ENCODE measurements at regions not wholly inside any gene's neighbourhood (a gene's known extent, or its start where the extent isn't known, plus 50 kb on each side); places are given as distances from the start of the nearest gene placed in this dataset.

DNA sequence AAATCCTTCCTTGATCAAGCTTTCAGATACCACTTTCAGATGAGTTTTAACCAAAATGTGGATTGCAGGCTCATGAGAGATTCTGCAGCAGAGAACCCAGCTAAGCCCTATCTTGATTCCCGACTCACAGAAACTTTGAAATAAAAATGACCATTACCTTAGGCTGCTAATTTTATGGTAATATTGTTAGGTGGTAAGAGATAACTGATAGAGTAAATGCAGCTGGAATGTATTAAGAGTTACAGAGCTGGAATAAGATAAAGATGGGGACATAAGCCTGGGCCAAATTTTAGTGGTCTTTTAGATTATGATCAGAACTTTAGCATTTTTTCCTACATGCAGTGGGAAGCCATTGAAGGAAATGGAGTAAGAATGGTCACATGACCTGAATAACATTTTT, 1074.0 kb downstream of the CDH11 start:
- TF ChIP-seq CTCF (IDR thresholded peaks at IDR 0.05) (no peak), POLR2AphosphoS5 (IDR thresholded peaks at IDR 0.05; ENCODE audit: insufficient read depth in 1 of 2, low read depth in 1 of 2) (no peak), POLR2A (IDR thresholded peaks at IDR 0.05) (no peak)

All from vagina (tissue), 2 donors.